GM12872 (cell line): ENCODE measurements at regions not wholly inside any gene's neighbourhood (a gene's known extent, or its start where the extent isn't known, plus 50 kb on each side); places are given as distances from the start of the nearest gene placed in this dataset.

ENCODE experiments used
- TF ChIP-seq, protein P1 (sequence below): IDR thresholded peaks from 3 replicates; pipeline ENCODE4 v1.5.1; 2011; ENCODE audit warnings: low read depth, mild to moderate bottlenecking, low read length, moderate library complexity; ENCODE audit not compliant: insufficient read depth

DNA sequence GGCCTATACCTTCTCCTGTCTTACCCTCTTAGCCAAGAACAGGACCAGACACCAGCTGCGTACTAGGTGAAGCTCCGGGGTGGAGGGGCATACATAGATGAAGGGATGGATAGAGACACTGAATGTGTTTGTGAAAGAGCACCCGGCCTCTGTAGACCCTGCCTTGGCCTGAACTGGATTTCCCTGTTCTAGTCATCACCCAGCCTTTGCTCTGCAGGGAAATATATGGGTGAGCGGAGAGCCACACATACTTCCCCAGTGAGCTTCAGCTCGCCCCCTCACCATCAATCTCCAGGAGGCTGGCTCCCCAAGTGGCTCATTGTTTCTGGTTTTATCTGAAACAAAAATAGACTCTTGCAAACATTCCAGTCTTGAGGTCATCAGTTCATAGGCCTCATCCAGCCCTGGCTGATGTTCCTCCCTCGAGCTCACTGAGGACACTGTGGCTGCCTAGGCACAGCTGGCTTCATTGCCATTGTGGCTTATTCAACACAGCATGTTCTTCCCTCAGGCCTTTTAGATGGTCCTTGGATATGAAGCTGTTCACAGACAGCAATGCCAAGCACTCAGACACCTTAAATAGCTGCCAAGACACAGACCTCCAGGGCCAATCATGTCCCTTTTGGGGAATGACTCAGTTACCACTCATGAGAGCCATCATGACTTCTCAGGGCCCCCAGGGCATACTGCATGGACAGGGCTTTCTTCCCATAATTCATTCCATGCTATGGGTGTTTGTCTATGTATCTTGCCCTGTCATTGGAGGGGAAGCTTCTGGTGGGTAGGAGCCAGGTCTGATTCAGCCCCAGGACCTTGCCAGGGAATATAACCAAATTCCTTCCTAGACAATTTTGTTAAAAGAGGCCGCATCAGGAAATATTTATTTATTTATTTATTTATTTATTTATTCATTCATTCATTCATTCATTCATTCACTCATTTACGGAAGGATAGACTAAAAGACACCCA is 82.4 kb downstream of the TTC32 start:
- TF ChIP-seq, protein P1, sequence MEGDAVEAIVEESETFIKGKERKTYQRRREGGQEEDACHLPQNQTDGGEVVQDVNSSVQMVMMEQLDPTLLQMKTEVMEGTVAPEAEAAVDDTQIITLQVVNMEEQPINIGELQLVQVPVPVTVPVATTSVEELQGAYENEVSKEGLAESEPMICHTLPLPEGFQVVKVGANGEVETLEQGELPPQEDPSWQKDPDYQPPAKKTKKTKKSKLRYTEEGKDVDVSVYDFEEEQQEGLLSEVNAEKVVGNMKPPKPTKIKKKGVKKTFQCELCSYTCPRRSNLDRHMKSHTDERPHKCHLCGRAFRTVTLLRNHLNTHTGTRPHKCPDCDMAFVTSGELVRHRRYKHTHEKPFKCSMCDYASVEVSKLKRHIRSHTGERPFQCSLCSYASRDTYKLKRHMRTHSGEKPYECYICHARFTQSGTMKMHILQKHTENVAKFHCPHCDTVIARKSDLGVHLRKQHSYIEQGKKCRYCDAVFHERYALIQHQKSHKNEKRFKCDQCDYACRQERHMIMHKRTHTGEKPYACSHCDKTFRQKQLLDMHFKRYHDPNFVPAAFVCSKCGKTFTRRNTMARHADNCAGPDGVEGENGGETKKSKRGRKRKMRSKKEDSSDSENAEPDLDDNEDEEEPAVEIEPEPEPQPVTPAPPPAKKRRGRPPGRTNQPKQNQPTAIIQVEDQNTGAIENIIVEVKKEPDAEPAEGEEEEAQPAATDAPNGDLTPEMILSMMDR: no peak

DNA sequence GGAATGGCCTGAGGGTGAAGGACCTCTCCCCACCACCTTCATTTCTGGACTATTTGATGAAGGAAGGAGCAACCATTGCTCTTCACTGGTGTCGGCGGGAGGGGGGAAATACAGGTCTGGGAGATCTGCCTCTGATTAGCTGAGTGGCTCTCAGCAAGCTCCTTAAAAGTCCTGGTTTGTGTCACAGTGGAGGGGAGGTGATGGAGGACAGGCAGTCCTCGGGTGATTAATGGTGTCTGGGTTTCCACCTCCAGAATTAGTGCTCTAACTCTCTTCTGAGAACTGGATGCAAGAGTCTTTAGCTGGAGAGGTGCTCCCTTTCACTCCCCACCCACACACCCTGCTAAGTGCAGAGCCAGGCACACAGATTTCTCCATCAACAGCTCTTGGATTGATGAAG is 83.2 kb downstream of the TTC32 start:
- TF ChIP-seq, protein P1: no peak

DNA sequence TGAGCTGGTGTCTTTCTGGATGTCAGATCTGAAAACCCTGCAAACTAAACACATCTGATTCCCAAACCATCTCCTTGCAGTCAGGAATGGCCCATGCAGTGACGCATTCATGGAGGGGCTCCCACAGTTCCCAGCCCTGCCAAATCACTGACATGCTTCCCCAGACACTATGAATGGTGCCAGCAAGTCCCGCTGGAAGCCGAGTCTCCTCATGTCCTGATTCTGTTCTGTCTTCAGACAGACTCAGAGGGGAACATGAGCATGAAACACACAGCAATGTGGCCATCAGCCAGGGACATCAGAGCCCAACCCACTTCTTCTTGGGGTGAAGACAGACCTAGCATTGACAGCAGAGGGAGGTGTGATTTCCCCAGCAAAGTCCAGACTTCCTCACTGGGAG is 83.7 kb downstream of the TTC32 start:
- TF ChIP-seq, protein P1: no peak

DNA sequence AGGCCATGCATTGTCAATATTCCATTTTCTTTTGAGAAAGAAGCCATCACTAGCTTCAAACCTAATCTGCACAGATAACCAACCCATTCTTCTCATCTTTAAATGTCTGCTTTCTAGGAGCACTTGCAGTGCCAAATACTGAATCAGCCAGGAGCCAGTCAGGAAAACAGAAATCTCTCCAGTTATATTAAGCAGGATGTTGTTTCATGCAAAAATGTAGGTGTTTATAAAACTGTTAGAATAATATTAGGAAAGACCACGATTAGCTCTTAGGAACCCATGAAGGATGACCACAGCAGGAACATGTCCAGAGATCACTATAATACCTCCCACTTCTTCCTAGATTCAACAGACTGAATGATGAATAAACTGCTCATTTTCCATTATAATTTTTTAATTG is 86.0 kb downstream of the TTC32 start:
- TF ChIP-seq, protein P1: no peak

DNA sequence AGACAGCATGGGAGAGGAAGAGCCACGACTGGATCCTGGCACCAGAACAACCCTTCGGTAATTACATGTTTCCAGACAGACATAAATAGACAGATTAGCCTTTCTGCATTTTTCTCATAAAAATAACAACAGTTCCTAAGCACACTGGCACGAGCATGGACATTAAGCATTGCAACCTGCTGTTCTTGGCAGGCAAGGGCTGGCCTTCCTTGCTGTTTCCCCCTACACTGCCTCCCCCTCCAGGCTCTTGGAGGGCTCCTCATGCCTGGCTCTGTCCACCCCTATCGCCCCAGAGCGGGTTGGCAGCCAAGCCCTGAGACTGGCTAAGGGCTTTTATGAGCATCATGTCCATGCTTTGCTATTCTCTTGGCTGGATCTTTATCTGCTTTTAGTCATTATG is 89.6 kb downstream of the TTC32 start:
- TF ChIP-seq, protein P1: no peak

DNA sequence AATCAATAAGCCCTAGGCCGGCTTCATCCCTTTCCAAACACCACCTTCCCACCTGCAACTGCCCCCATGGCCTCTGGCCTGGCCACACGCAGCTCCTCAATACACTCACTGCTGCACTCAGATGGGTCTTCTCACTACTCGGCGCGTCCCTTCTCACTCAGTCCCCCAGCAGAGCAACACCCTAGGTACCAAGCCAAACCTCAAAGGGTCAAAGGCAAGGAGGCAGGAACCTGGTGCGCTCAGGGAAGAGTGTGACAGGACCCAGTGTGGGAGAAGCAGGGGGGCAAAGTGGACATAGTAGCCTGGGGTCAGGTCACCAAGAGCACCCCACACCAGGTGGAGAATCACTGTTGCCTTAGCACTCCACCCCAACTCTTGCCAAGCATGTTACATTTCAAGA is 90.6 kb downstream of the TTC32 start:
- TF ChIP-seq, protein P1: no peak

DNA sequence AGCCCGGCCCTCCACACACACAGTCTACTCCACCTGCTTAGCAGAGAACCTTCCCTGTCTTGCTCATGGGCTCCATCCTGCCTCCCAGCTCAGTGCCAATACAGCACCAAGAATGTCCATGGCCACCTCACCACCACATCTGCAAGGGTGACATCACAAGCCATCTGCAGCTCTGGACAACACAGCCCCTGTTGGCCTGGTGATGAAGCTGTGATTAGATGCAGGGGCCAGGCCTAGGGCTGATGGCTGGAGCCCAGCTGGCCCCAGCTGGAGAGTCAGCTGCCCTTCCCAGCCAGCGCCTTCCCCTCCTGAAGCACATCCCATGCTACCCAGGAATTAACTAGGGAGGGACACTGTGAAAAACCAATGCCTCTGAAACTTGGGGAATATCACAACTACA is 91.1 kb downstream of the TTC32 start:
- TF ChIP-seq, protein P1: no peak
